HCT116 (cell line): ENCODE measurements at regions not wholly inside any gene's neighbourhood (a gene's known extent, or its start where the extent isn't known, plus 50 kb on each side); places are given as distances from the start of the nearest gene placed in this dataset.

Experiments
- ATAC-seq: fragments of 200-7000 bp; cut with Tn5 transposase; 2 replicates; pipeline ENCODE4 v1.9.1; 2020; ENCODE audit warnings: mild to moderate bottlenecking, moderate library complexity
- BruUV-seq: library from RNA; stranded (reverse); fragments of 400-500 nt; replicated peaks from 2 replicates; lab custom pipeline; 2021; lab: Mats Ljungman, UMichigan
- CTCF ChIA-PET: fragments of 300-600 bp; sonication (Branson Sonifier 250); formaldehyde crosslinking; loops from one replicate; lab custom pipeline; 2021; ENCODE audit warnings: antibody characterized with exemption; lab: Charles Lee
- POLR2A ChIA-PET: fragments of 300-600, 350-600 bp; sonication (Branson Sonifier 250); formaldehyde crosslinking; loops from one replicate; lab custom pipeline; 2021; ENCODE audit warnings: antibody characterized with exemption; lab: Charles Lee
- RAD21 ChIA-PET, 2 experiments: fragments of 300-600 bp; sonication (Branson Sonifier 250); formaldehyde crosslinking; loops; one replicate each; lab custom pipeline; 2023; ENCODE audit warnings: low total read pairs in 2 of 2; ENCODE audit not compliant: uncharacterized antibody in 2 of 2, unreplicated experiment in 2 of 2, low non-redundant PET in 1 of 2; lab: Charles Lee
- DNase-seq: peaks from one replicate; pipeline ENCODE4 v3.0.0-alpha.2; 2010; ENCODE audit warnings: low read depth, low spot score
- H2AFZ ChIP-seq: fragments of 200-600 bp; shearing (Covaris generic), sonication (generic); 2 replicates; pipeline ENCODE4 v1.6.1; 2017; ENCODE audit warnings: low read depth, mixed run types, mixed read lengths, antibody characterized with exemption, low read length; ENCODE audit not compliant: poor library complexity, severe bottlenecking
- H3K27ac ChIP-seq: 2 replicates; pipeline ENCODE4 v1.5.1; 2012; ENCODE audit warnings: low read depth, low read length
- H3K27me3 ChIP-seq: fragments of 200-600 bp; sonication (generic); 2 replicates; pipeline ENCODE4 v1.6.1; 2016; ENCODE audit warnings: mixed run types, low read length, mixed read lengths; ENCODE audit not compliant: insufficient read depth
- H3K36me3 ChIP-seq, 2 experiments: fragments of 200-500 bp in 1 of 2; fragments of 200-600 bp in 1 of 2; sonication (Bioruptor generic) in 1 of 2; sonication (generic) in 1 of 2; 2 replicates each; pipeline versions ENCODE4 v1.5.1 to v1.6.1; 2014 to 2016; ENCODE audit warnings: low read length in 2 of 2, inconsistent platforms in 1 of 2, mixed read lengths in 1 of 2, mixed run types in 1 of 2; ENCODE audit not compliant: insufficient read depth in 2 of 2, control insufficient read depth in 1 of 2
- H3K4me1 ChIP-seq, 2 experiments: fragments of 200-600 bp in 1 of 2; sonication (generic) in 1 of 2; 2 replicates each; pipeline versions ENCODE4 v1.5.1 to v1.6.1; 2012 to 2017; ENCODE audit warnings: low read length in 2 of 2, inconsistent platforms in 1 of 2, mild to moderate bottlenecking in 1 of 2, mixed read lengths in 1 of 2, mixed run types in 1 of 2, moderate library complexity in 1 of 2; ENCODE audit not compliant: insufficient read depth in 2 of 2, control insufficient read depth in 1 of 2
- H3K4me2 ChIP-seq: fragments of 200-600 bp; sonication (generic); 2 replicates; pipeline ENCODE4 v1.6.1; 2017; ENCODE audit warnings: mixed run types, low read length, mixed read lengths
- H3K4me3 ChIP-seq, 2 experiments: fragments of 200-600 bp in 1 of 2; sonication (generic) in 1 of 2; replicated peaks in 1 of 2; 2 replicates each; pipeline ENCODE4 v1.5.1; 2011 to 2016; ENCODE audit warnings: low read length in 2 of 2, control low read depth in 1 of 2, low read depth in 1 of 2, mild to moderate bottlenecking in 1 of 2, mixed read lengths in 1 of 2, mixed run types in 1 of 2
- H3K79me2 ChIP-seq: fragments of 200-600 bp; sonication (generic); 2 replicates; pipeline ENCODE4 v1.6.1; 2017; ENCODE audit warnings: mild to moderate bottlenecking, mixed run types, low read length, moderate library complexity, mixed read lengths; ENCODE audit not compliant: insufficient read depth
- H3K9ac ChIP-seq: fragments of 200-600 bp; sonication (generic); 2 replicates; pipeline ENCODE4 v1.6.1; 2016; ENCODE audit warnings: low read length, mixed read lengths
- H3K9me2 ChIP-seq: fragments of 200-600 bp; sonication (generic), shearing (Covaris generic); 2 replicates; pipeline ENCODE4 v1.6.1; 2017; ENCODE audit warnings: mixed run types, mild to moderate bottlenecking, moderate library complexity; ENCODE audit not compliant: insufficient read depth
- H3K9me3 ChIP-seq, 2 experiments: fragments of 200-500 bp in 1 of 2; fragments of 200-600 bp in 1 of 2; sonication (Bioruptor generic) in 1 of 2; sonication (generic) in 1 of 2; 2 replicates each; pipeline ENCODE4 v1.6.1; 2014 to 2017; ENCODE audit warnings: low read length in 2 of 2, mixed read lengths in 2 of 2, inconsistent platforms in 1 of 2, low read depth in 1 of 2, mild to moderate bottlenecking in 1 of 2, mixed run types in 1 of 2, moderate library complexity in 1 of 2; ENCODE audit not compliant: control insufficient read depth in 1 of 2, insufficient read depth in 1 of 2
- H4K20me1 ChIP-seq: fragments of 200-600 bp; sonication (generic), shearing (Covaris generic); 2 replicates; pipeline ENCODE4 v1.6.1; 2017; ENCODE audit warnings: mixed run types, mild to moderate bottlenecking, moderate library complexity; ENCODE audit not compliant: insufficient read depth
- CBX3 ChIP-seq: IDR thresholded peaks from 2 replicates; pipeline ENCODE4 v1.6.1; 2012; ENCODE audit warnings: low read depth
- CEBPB ChIP-seq: IDR thresholded peaks from 2 replicates; pipeline ENCODE4 v1.6.1; 2012; ENCODE audit warnings: low read depth
- CTCF ChIP-seq, 3 experiments: fragments of 200-600 bp in 1 of 3; sonication (generic) in 1 of 3; IDR thresholded peaks in 2 of 3; conservative IDR thresholded peaks in 1 of 3; 2 replicates each; pipeline ENCODE4 v1.5.1; 2012 to 2017; ENCODE audit warnings: low read depth in 2 of 3, low read length in 2 of 3, antibody characterized with exemption in 1 of 3, borderline replicate concordance in 1 of 3, control low read depth in 1 of 3, mild to moderate bottlenecking in 1 of 3, mixed read lengths in 1 of 3, mixed run types in 1 of 3, moderate library complexity in 1 of 3; ENCODE audit not compliant: insufficient read depth in 1 of 3
- EGR1 ChIP-seq: IDR thresholded peaks from 2 replicates; pipeline ENCODE4 v1.6.1; 2012; ENCODE audit warnings: low read depth
- ELF1 ChIP-seq: IDR thresholded peaks from 2 replicates; pipeline ENCODE4 v1.6.1; 2012; ENCODE audit warnings: low read depth, borderline replicate concordance
- EZH2 ChIP-seq: fragments of 200-600 bp; sonication (generic); IDR thresholded peaks from 2 replicates; pipeline ENCODE4 v1.6.1; 2017; ENCODE audit warnings: antibody characterized with exemption, mixed run types
- EZH2phosphoT487 ChIP-seq: fragments of 200-600 bp; IDR thresholded peaks from 2 replicates; pipeline ENCODE4 v1.6.1; 2018; ENCODE audit warnings: antibody characterized with exemption, borderline replicate concordance
- FOSL1 ChIP-seq: IDR thresholded peaks from 2 replicates; pipeline ENCODE4 v1.6.1; 2012; ENCODE audit warnings: low read depth
- JUND ChIP-seq: IDR thresholded peaks from 2 replicates; pipeline ENCODE4 v1.6.1; 2012
- MAX ChIP-seq: IDR thresholded peaks from 2 replicates; pipeline ENCODE4 v1.6.1; 2012
- POLR2A ChIP-seq: IDR thresholded peaks from 2 replicates; pipeline ENCODE4 v1.7.0; 2011; ENCODE audit warnings: borderline replicate concordance; ENCODE audit not compliant: insufficient read depth, insufficient read length; ENCODE audit errors: extremely low read depth
- RAD21 ChIP-seq: IDR thresholded peaks from 2 replicates; pipeline ENCODE4 v1.6.1; 2012; ENCODE audit warnings: low read depth, mild to moderate bottlenecking
- REST ChIP-seq: IDR thresholded peaks from 2 replicates; pipeline ENCODE4 v1.6.1; 2012; ENCODE audit warnings: low read depth
- SIN3A ChIP-seq: IDR thresholded peaks from 2 replicates; pipeline ENCODE4 v1.6.1; 2012; ENCODE audit warnings: low read depth
- SP1 ChIP-seq: IDR thresholded peaks from 2 replicates; pipeline ENCODE4 v1.6.1; 2012; ENCODE audit warnings: low read depth
- SRF ChIP-seq: IDR thresholded peaks from 2 replicates; pipeline ENCODE4 v1.6.1; 2012; ENCODE audit warnings: low read depth
- TCF7L2 ChIP-seq: IDR thresholded peaks from 2 replicates; pipeline ENCODE4 v1.7.0; 2011; ENCODE audit warnings: borderline replicate concordance, inconsistent platforms; ENCODE audit not compliant: insufficient read depth, insufficient read length; ENCODE audit errors: extremely low read depth
- YY1 ChIP-seq: IDR thresholded peaks from 2 replicates; pipeline ENCODE4 v1.6.1; 2011; ENCODE audit warnings: low read length, low read depth, moderate library complexity, mild to moderate bottlenecking; ENCODE audit not compliant: insufficient replicate concordance; ENCODE audit errors: extremely low read depth
- ZFX ChIP-seq: fragments of 450-650 bp; IDR thresholded peaks from 2 replicates; pipeline ENCODE4 v1.6.1; 2017
- ZNF274 ChIP-seq: fragments of 200-500 bp; sonication (Bioruptor generic); IDR thresholded peaks from 2 replicates; pipeline ENCODE4 v1.6.1; 2014; ENCODE audit warnings: mild to moderate bottlenecking, low read depth, low read length, inconsistent platforms
- intact Hi-C: fragments of 100-400 bp; cut with micrococcal nuclease; formaldehyde crosslinking; loops from 2 replicates; pipeline ENCODE4 v1.10.0; 2022

GRCh38 chr11:22084056-22084455, 108.8 kb upstream of the ANO5 start (continued):
- TF ChIP-seq CTCF (IDR thresholded peaks at IDR 0.05 in 2 of 3, conservative IDR thresholded peaks at IDR 0.05 in 1 of 3; ENCODE audit: borderline replicate concordance in 1 of 3, insufficient read depth in 1 of 3, low read depth in 2 of 3, low read length in 2 of 3): no peak
- no peak for TF ChIP-seq SIN3A
- no peak for TF ChIP-seq SRF
- no peak for TF ChIP-seq EZH2phosphoT487
- no peak for TF ChIP-seq SP1
- no peak for TF ChIP-seq CEBPB
- TF ChIP-seq EZH2: no peak

- Histone ChIP-seq H3K9me2 (no peaks in the 10 kb centered on the region), H3K9ac (no peak overlapping the region), H3K4me1 (no peaks in the 10 kb centered on the region), H2AFZ (no peak overlapping the region), H4K20me1 (no peaks in the 10 kb centered on the region), H3K4me2 (no peak overlapping the region), H3K4me3 (no peak overlapping the region), H3K9me3 (peaks cover 0 to 13% of the 10 kb centered on the region in 2 experiments; a peak in 2 of 4 replicates), H3K27ac (no peak overlapping the region), H3K36me3 (no peaks in the 10 kb centered on the region), H3K27me3 (no peaks in the 10 kb centered on the region), H3K79me2 (no peaks in the 10 kb centered on the region)
- DNase-seq (no peak), ATAC-seq (no peak)
- RAD21 ChIA-PET: no interaction called here
- no TSS peak for BruUV-seq
- TF ChIP-seq POLR2A (no peak), EGR1 (no peak), MAX (no peak), REST (no peak), RAD21 (no peak), YY1 (no peak), ZNF274 (no peak), ELF1 (no peak), FOSL1 (no peak), JUND (no peak), TCF7L2 (no peak), ZFX (no peak), CBX3 (no peak)
- intact Hi-C loops: no loop called here
- POLR2A ChIA-PET: no interaction called here
- CTCF ChIA-PET: no interaction called here
Measured at GRCh38 chr11:22084564-22084963, 108.3 kb upstream of the ANO5 start.
